ENCODE measurements at regions not wholly inside any gene's neighbourhood (a gene's known extent, or its start where the extent isn't known, plus 50 kb on each side); places are given as distances from the start of the nearest gene placed in this dataset.

GRCh38 chr12:60402996-60403395 is 807.2 kb downstream of the SLC16A7 start:
- no peaks in the 10 kb centered on the region for H3K9me3 ChIP-seq (replicated peaks; ENCODE audit: control insufficient read depth, low read depth, low read length)
- DNase-seq, result no peak
- H3K27me3 ChIP-seq (ENCODE audit: control insufficient read depth, insufficient read depth, low read length), result no peaks in the 10 kb centered on the region
- WGBS (ENCODE audit: insufficient coverage), result 76% methylated on average over 2 of the region's 3 CpGs
- H3K4me3 ChIP-seq (ENCODE audit: low read length), result no peak overlapping the region
- H3K4me1 ChIP-seq (ENCODE audit: control insufficient read depth, insufficient read depth, low read length), result no peaks in the 10 kb centered on the region
- no peaks in the 10 kb centered on the region for H3K36me3 ChIP-seq (ENCODE audit: control insufficient read depth, insufficient read depth, low read length)
- no peak overlapping the region for H3K27ac ChIP-seq (ENCODE audit: low read length)

- H3K9me3 ChIP-seq (replicated peaks; ENCODE audit: control insufficient read depth, low read depth, low read length), result peaks cover 4% of the 10 kb centered on the region
- no CpG with 5 or more reads among the region's 1 CpG for WGBS (ENCODE audit: insufficient coverage)
- H3K27ac ChIP-seq (ENCODE audit: low read length), result no peak overlapping the region
Measured at GRCh38 chr12:60415351-60415750, 819.5 kb downstream of the SLC16A7 start.

GRCh38 chr12:60419986-60420385 is 824.2 kb downstream of the SLC16A7 start:
- no peaks in the 10 kb centered on the region for H3K4me1 ChIP-seq (ENCODE audit: control insufficient read depth, insufficient read depth, low read length)
- H3K36me3 ChIP-seq (ENCODE audit: control insufficient read depth, insufficient read depth, low read length), result no peaks in the 10 kb centered on the region
- WGBS (ENCODE audit: insufficient coverage), result no CpG with 5 or more reads among the region's 2 CpGs
- peaks cover 6% of the 10 kb centered on the region for H3K9me3 ChIP-seq (replicated peaks; ENCODE audit: control insufficient read depth, low read depth, low read length)
- DNase-seq, result no peak
- no peak overlapping the region for H3K4me3 ChIP-seq (ENCODE audit: low read length)
- no peaks in the 10 kb centered on the region for H3K27me3 ChIP-seq (ENCODE audit: control insufficient read depth, insufficient read depth, low read length)
- H3K27ac ChIP-seq (ENCODE audit: low read length), result no peak overlapping the region

More at GRCh38 chr12:60415351-60415750, 819.5 kb downstream of the SLC16A7 start:
- DNase-seq, result no peak
- Histone ChIP-seq H3K4me3 (ENCODE audit: low read length) (no peak overlapping the region), H3K27me3 (ENCODE audit: control insufficient read depth, insufficient read depth, low read length) (no peaks in the 10 kb centered on the region), H3K4me1 (ENCODE audit: control insufficient read depth, insufficient read depth, low read length) (no peaks in the 10 kb centered on the region), H3K36me3 (ENCODE audit: control insufficient read depth, insufficient read depth, low read length) (no peaks in the 10 kb centered on the region)

GRCh38 chr12:60421741-60422140 is 825.9 kb downstream of the SLC16A7 start:
- DNase-seq, result no peak
- no peak overlapping the region for H3K4me3 ChIP-seq (ENCODE audit: low read length)
- 100% methylated on average over 1 of the region's 1 CpG for WGBS (ENCODE audit: insufficient coverage)
- no peaks in the 10 kb centered on the region for H3K36me3 ChIP-seq (ENCODE audit: control insufficient read depth, insufficient read depth, low read length)
- no peak overlapping the region for H3K27ac ChIP-seq (ENCODE audit: low read length)
- no peaks in the 10 kb centered on the region for H3K27me3 ChIP-seq (ENCODE audit: control insufficient read depth, insufficient read depth, low read length)
- H3K9me3 ChIP-seq (replicated peaks; ENCODE audit: control insufficient read depth, low read depth, low read length), result peaks cover 2% of the 10 kb centered on the region
- H3K4me1 ChIP-seq (ENCODE audit: control insufficient read depth, insufficient read depth, low read length), result no peaks in the 10 kb centered on the region

- Histone ChIP-seq H3K27me3 (ENCODE audit: control insufficient read depth, insufficient read depth, low read length) (no peaks in the 10 kb centered on the region), H3K4me3 (ENCODE audit: low read length) (no peak overlapping the region), H3K27ac (ENCODE audit: low read length) (no peak overlapping the region), H3K9me3 (replicated peaks; ENCODE audit: control insufficient read depth, low read depth, low read length) (peaks cover 10% of the 10 kb centered on the region), H3K36me3 (ENCODE audit: control insufficient read depth, insufficient read depth, low read length) (no peaks in the 10 kb centered on the region), H3K4me1 (ENCODE audit: control insufficient read depth, insufficient read depth, low read length) (no peaks in the 10 kb centered on the region)
- no CpG with 5 or more reads among the region's 1 CpG for WGBS (ENCODE audit: insufficient coverage)
- DNase-seq, result no peak
Measured at GRCh38 chr12:60437297-60437696, 841.5 kb downstream of the SLC16A7 start.

GRCh38 chr12:60441577-60441976 is 845.7 kb downstream of the SLC16A7 start:
- Histone ChIP-seq H3K27me3 (ENCODE audit: control insufficient read depth, insufficient read depth, low read length) (no peaks in the 10 kb centered on the region), H3K27ac (ENCODE audit: low read length) (no peak overlapping the region), H3K36me3 (ENCODE audit: control insufficient read depth, insufficient read depth, low read length) (no peaks in the 10 kb centered on the region), H3K4me3 (ENCODE audit: low read length) (no peak overlapping the region), H3K4me1 (ENCODE audit: control insufficient read depth, insufficient read depth, low read length) (no peaks in the 10 kb centered on the region), H3K9me3 (replicated peaks; ENCODE audit: control insufficient read depth, low read depth, low read length) (peaks cover 7% of the 10 kb centered on the region)
- no CpG with 5 or more reads among the region's 4 CpGs for WGBS (ENCODE audit: insufficient coverage)
- no peak for DNase-seq

GRCh38 chr12:60451457-60451856 is 855.6 kb downstream of the SLC16A7 start:
- Histone ChIP-seq H3K27me3 (ENCODE audit: control insufficient read depth, insufficient read depth, low read length) (no peaks in the 10 kb centered on the region), H3K36me3 (ENCODE audit: control insufficient read depth, insufficient read depth, low read length) (no peaks in the 10 kb centered on the region), H3K27ac (ENCODE audit: low read length) (no peak overlapping the region), H3K9me3 (replicated peaks; ENCODE audit: control insufficient read depth, low read depth, low read length) (no peaks in the 10 kb centered on the region), H3K4me1 (ENCODE audit: control insufficient read depth, insufficient read depth, low read length) (no peaks in the 10 kb centered on the region), H3K4me3 (ENCODE audit: low read length) (no peak overlapping the region)
- no peak for DNase-seq

GRCh38 chr12:60465060-60465459 is 869.2 kb downstream of the SLC16A7 start:
- no peaks in the 10 kb centered on the region for H3K36me3 ChIP-seq (ENCODE audit: control insufficient read depth, insufficient read depth, low read length)
- H3K9me3 ChIP-seq (replicated peaks; ENCODE audit: control insufficient read depth, low read depth, low read length), result no peaks in the 10 kb centered on the region
- no peak for DNase-seq
- no peaks in the 10 kb centered on the region for H3K27me3 ChIP-seq (ENCODE audit: control insufficient read depth, insufficient read depth, low read length)
- H3K27ac ChIP-seq (ENCODE audit: low read length), result no peak overlapping the region
- no peak overlapping the region for H3K4me3 ChIP-seq (ENCODE audit: low read length)
- no peaks in the 10 kb centered on the region for H3K4me1 ChIP-seq (ENCODE audit: control insufficient read depth, insufficient read depth, low read length)

- Histone ChIP-seq H3K4me1 (ENCODE audit: control insufficient read depth, insufficient read depth, low read length) (no peaks in the 10 kb centered on the region), H3K27me3 (ENCODE audit: control insufficient read depth, insufficient read depth, low read length) (no peaks in the 10 kb centered on the region), H3K36me3 (ENCODE audit: control insufficient read depth, insufficient read depth, low read length) (no peaks in the 10 kb centered on the region), H3K4me3 (ENCODE audit: low read length) (no peak overlapping the region), H3K9me3 (replicated peaks; ENCODE audit: control insufficient read depth, low read depth, low read length) (no peaks in the 10 kb centered on the region), H3K27ac (ENCODE audit: low read length) (no peak overlapping the region)
- WGBS (ENCODE audit: insufficient coverage), result 100% methylated on average over 5 of the region's 5 CpGs
- DNase-seq, result no peak
Measured at GRCh38 chr12:60468546-60468945, 872.7 kb downstream of the SLC16A7 start.

GRCh38 chr12:60475825-60476224 is 880.0 kb downstream of the SLC16A7 start:
- no peaks in the 10 kb centered on the region for H3K27me3 ChIP-seq (ENCODE audit: control insufficient read depth, insufficient read depth, low read length)
- WGBS (ENCODE audit: insufficient coverage), result no CpG with 5 or more reads among the region's 3 CpGs
- no peak for DNase-seq
- H3K4me3 ChIP-seq (ENCODE audit: low read length), result no peak overlapping the region
- no peaks in the 10 kb centered on the region for H3K4me1 ChIP-seq (ENCODE audit: control insufficient read depth, insufficient read depth, low read length)
- no peaks in the 10 kb centered on the region for H3K36me3 ChIP-seq (ENCODE audit: control insufficient read depth, insufficient read depth, low read length)
- H3K9me3 ChIP-seq (replicated peaks; ENCODE audit: control insufficient read depth, low read depth, low read length), result no peaks in the 10 kb centered on the region
- H3K27ac ChIP-seq (ENCODE audit: low read length), result no peak overlapping the region

GRCh38 chr12:60487284-60487683 is 891.5 kb downstream of the SLC16A7 start:
- no peak overlapping the region for H3K4me3 ChIP-seq (ENCODE audit: low read length)
- no peak for DNase-seq
- H3K27ac ChIP-seq (ENCODE audit: low read length), result no peak overlapping the region
- no peaks in the 10 kb centered on the region for H3K4me1 ChIP-seq (ENCODE audit: control insufficient read depth, insufficient read depth, low read length)
- no peaks in the 10 kb centered on the region for H3K9me3 ChIP-seq (replicated peaks; ENCODE audit: control insufficient read depth, low read depth, low read length)
- no CpG with 5 or more reads among the region's 1 CpG for WGBS (ENCODE audit: insufficient coverage)
- H3K36me3 ChIP-seq (ENCODE audit: control insufficient read depth, insufficient read depth, low read length), result no peaks in the 10 kb centered on the region
- H3K27me3 ChIP-seq (ENCODE audit: control insufficient read depth, insufficient read depth, low read length), result no peaks in the 10 kb centered on the region

Measured in muscle of leg (tissue), 3 donors.